HEK293T (cell line): ENCODE measurements at regions not wholly inside any gene's neighbourhood (a gene's known extent, or its start where the extent isn't known, plus 50 kb on each side); places are given as distances from the start of the nearest gene placed in this dataset.

Source experiments
- FOXA1 ChIP-seq: fragments of 450-650 bp; IDR thresholded peaks from 2 replicates; pipeline ENCODE4 v1.6.1; 2016; ENCODE audit warnings: mild to moderate bottlenecking
- FOXK2 ChIP-seq: fragments of 450-650 bp; IDR thresholded peaks from 2 replicates; pipeline ENCODE4 v1.6.1; 2016; ENCODE audit warnings: mild to moderate bottlenecking
- LEF1 ChIP-seq: fragments of 450-650 bp; IDR thresholded peaks from 2 replicates; pipeline ENCODE4 v1.6.1; 2017; ENCODE audit warnings: mild to moderate bottlenecking, borderline replicate concordance
- SP1 ChIP-seq: fragments of 450-650 bp; IDR thresholded peaks from 2 replicates; pipeline ENCODE4 v1.6.1; 2017
- TF ChIP-seq, protein P1 (sequence below): fragments of 450-650 bp; IDR thresholded peaks from 2 replicates; pipeline ENCODE4 v1.6.1; 2016

DNA sequence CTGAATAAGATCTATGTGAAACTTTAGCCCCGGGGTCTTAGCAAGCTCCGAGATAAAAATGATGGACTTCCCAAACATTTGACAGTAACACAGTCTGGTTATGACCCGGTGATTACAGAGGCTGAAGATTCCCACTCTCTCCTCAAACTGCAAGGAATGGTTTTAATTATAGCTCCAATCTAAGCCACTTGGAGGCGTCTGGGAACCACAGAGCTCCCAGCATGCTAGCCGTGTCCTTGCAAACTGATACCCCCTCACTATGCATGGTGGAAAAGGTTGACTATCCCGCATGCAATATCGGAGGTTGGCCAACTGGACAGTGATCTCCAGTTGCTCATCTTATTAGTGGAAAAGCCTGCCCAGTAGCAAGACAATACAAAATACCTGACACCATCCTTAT is 76.5 kb upstream of the GRIN2B start:
- TF ChIP-seq LEF1 (no peak), FOXA1 (no peak), SP1 (no peak), FOXK2 (no peak)
- TF ChIP-seq, protein P1, sequence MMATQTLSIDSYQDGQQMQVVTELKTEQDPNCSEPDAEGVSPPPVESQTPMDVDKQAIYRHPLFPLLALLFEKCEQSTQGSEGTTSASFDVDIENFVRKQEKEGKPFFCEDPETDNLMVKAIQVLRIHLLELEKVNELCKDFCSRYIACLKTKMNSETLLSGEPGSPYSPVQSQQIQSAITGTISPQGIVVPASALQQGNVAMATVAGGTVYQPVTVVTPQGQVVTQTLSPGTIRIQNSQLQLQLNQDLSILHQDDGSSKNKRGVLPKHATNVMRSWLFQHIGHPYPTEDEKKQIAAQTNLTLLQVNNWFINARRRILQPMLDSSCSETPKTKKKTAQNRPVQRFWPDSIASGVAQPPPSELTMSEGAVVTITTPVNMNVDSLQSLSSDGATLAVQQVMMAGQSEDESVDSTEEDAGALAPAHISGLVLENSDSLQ = no peak
